Activated T-helper 17 cell treated with anti-CD3 and anti-CD28 coated beads, Interleukin-2, amount 50 U/mL, for 72 hours (primary cell): ENCODE measurements at regions not wholly inside any gene's neighbourhood (a gene's known extent, or its start where the extent isn't known, plus 50 kb on each side); places are given as distances from the start of the nearest gene placed in this dataset.
"Not testable (repeated sequence)": the region's sequence is repeated elsewhere in the genome, so short reads cannot be mapped to it uniquely, and the experiment has no call there.

Source experiments
- ATAC-seq: fragments of 150-1000 bp; cut with Tn5 transposase; replicated peaks from 2 replicates; pipeline ENCODE4 v1.10.0; 2021; ENCODE audit warnings: mild to moderate bottlenecking, moderate library complexity
- H3K27ac Mint-ChIP-seq: one replicate; pipeline ENCODE4 v1.8.0; 2022; ENCODE audit warnings: mixed read lengths
- H3K27me3 Mint-ChIP-seq: one replicate; pipeline ENCODE4 v1.8.0; 2022; ENCODE audit warnings: mixed read lengths
- H3K36me3 Mint-ChIP-seq: one replicate; pipeline ENCODE4 v1.8.0; 2022; ENCODE audit warnings: low read depth, mild to moderate bottlenecking, mixed read lengths
- H3K4me1 Mint-ChIP-seq: one replicate; pipeline ENCODE4 v1.8.0; 2022; ENCODE audit warnings: mixed read lengths
- H3K4me3 Mint-ChIP-seq: one replicate; pipeline ENCODE4 v1.8.0; 2022; ENCODE audit warnings: mild to moderate bottlenecking, mixed read lengths
- H3K9me3 Mint-ChIP-seq: one replicate; pipeline ENCODE4 v1.8.0; 2022; ENCODE audit warnings: mixed read lengths

GRCh38 chr1:83086346-83086745, 912.6 kb downstream of the TTLL7 start:
- Mint-ChIP-seq H3K27me3 (no peaks in the 10 kb centered on the region), H3K9me3 (no peaks in the 10 kb centered on the region), H3K27ac (no peak overlapping the region), H3K4me1 (no peaks in the 10 kb centered on the region), H3K4me3 (no peak overlapping the region), H3K36me3 (no peaks in the 10 kb centered on the region)
- no peak for ATAC-seq

- no peaks in the 10 kb centered on the region for H3K27me3 Mint-ChIP-seq
- no peaks in the 10 kb centered on the region for H3K4me1 Mint-ChIP-seq
- H3K9me3 Mint-ChIP-seq, result no peaks in the 10 kb centered on the region
- H3K27ac Mint-ChIP-seq, result no peak overlapping the region
- H3K4me3 Mint-ChIP-seq, result no peak overlapping the region
- no peaks in the 10 kb centered on the region for H3K36me3 Mint-ChIP-seq
- ATAC-seq, result no peak
These were observed 915.2 kb downstream of the TTLL7 start for GRCh38 chr1:83083589-83084224.

- Mint-ChIP-seq H3K4me3 (no peak overlapping the region), H3K9me3 (peaks cover 3% of the 10 kb centered on the region), H3K4me1 (no peaks in the 10 kb centered on the region), H3K36me3 (no peaks in the 10 kb centered on the region), H3K27ac (no peak overlapping the region), H3K27me3 (no peaks in the 10 kb centered on the region)
- ATAC-seq, result no peak
These were observed 921.5 kb downstream of the TTLL7 start for GRCh38 chr1:83077411-83077810.

- Mint-ChIP-seq H3K4me3 (no peak overlapping the region), H3K4me1 (no peaks in the 10 kb centered on the region), H3K27ac (no peak overlapping the region), H3K9me3 (peaks cover 3% of the 10 kb centered on the region), H3K36me3 (no peaks in the 10 kb centered on the region), H3K27me3 (no peaks in the 10 kb centered on the region)
- ATAC-seq, result no peak
These were observed 923.8 kb downstream of the TTLL7 start for GRCh38 chr1:83075107-83075506.

GRCh38 chr1:83067954-83068353, 931.0 kb downstream of the TTLL7 start:
- no peak for ATAC-seq
- Mint-ChIP-seq H3K36me3 (no peaks in the 10 kb centered on the region), H3K27me3 (no peaks in the 10 kb centered on the region), H3K4me3 (no peak overlapping the region), H3K27ac (no peak overlapping the region), H3K9me3 (no peaks in the 10 kb centered on the region), H3K4me1 (peaks cover 11% of the 10 kb centered on the region)

- peaks cover 11% of the 10 kb centered on the region for H3K4me1 Mint-ChIP-seq
- H3K4me3 Mint-ChIP-seq, result no peak overlapping the region
- H3K27ac Mint-ChIP-seq, result no peak overlapping the region
- no peak for ATAC-seq
- no peaks in the 10 kb centered on the region for H3K27me3 Mint-ChIP-seq
- no peaks in the 10 kb centered on the region for H3K36me3 Mint-ChIP-seq
- H3K9me3 Mint-ChIP-seq, result no peaks in the 10 kb centered on the region
These were observed 932.8 kb downstream of the TTLL7 start for GRCh38 chr1:83065952-83066727.

- H3K4me1 Mint-ChIP-seq, result peaks cover 11% of the 10 kb centered on the region
- H3K27ac Mint-ChIP-seq, result peak overlapping the region; percentile 13
- H3K9me3 Mint-ChIP-seq, result no peaks in the 10 kb centered on the region
- no peaks in the 10 kb centered on the region for H3K36me3 Mint-ChIP-seq
- ATAC-seq, result no peak
- H3K27me3 Mint-ChIP-seq, result no peaks in the 10 kb centered on the region
- peak overlapping the region; percentile 40 for H3K4me3 Mint-ChIP-seq
These were observed 934.2 kb downstream of the TTLL7 start for GRCh38 chr1:83064589-83065242.

- no peak for ATAC-seq
- H3K4me3 Mint-ChIP-seq, result no peak overlapping the region
- peaks cover 11% of the 10 kb centered on the region for H3K4me1 Mint-ChIP-seq
- H3K27me3 Mint-ChIP-seq, result no peaks in the 10 kb centered on the region
- no peak overlapping the region for H3K27ac Mint-ChIP-seq
- H3K36me3 Mint-ChIP-seq, result no peaks in the 10 kb centered on the region
- no peaks in the 10 kb centered on the region for H3K9me3 Mint-ChIP-seq
These were observed 938.1 kb downstream of the TTLL7 start for GRCh38 chr1:83060651-83061390.

GRCh38 chr1:83060221-83060620, 938.7 kb downstream of the TTLL7 start:
- Mint-ChIP-seq H3K4me1 (peaks cover 11% of the 10 kb centered on the region), H3K27ac (no peak overlapping the region), H3K4me3 (no peak overlapping the region), H3K9me3 (no peaks in the 10 kb centered on the region), H3K27me3 (no peaks in the 10 kb centered on the region), H3K36me3 (no peaks in the 10 kb centered on the region)
- ATAC-seq, result no peak

GRCh38 chr1:83058327-83058726, 940.6 kb downstream of the TTLL7 start:
- Mint-ChIP-seq H3K36me3 (no peaks in the 10 kb centered on the region), H3K27me3 (no peaks in the 10 kb centered on the region), H3K4me1 (no peaks in the 10 kb centered on the region), H3K9me3 (no peaks in the 10 kb centered on the region), H3K27ac (no peak overlapping the region), H3K4me3 (no peak overlapping the region)
- no peak for ATAC-seq

GRCh38 chr1:83055391-83056170, 943.4 kb downstream of the TTLL7 start:
- H3K27ac Mint-ChIP-seq, result no peak overlapping the region
- H3K27me3 Mint-ChIP-seq, result no peaks in the 10 kb centered on the region
- no peak for ATAC-seq
- no peak overlapping the region for H3K4me3 Mint-ChIP-seq
- H3K36me3 Mint-ChIP-seq, result no peaks in the 10 kb centered on the region
- H3K4me1 Mint-ChIP-seq, result no peaks in the 10 kb centered on the region
- peaks cover 8% of the 10 kb centered on the region for H3K9me3 Mint-ChIP-seq

GRCh38 chr1:83053446-83053845, 945.5 kb downstream of the TTLL7 start:
- Mint-ChIP-seq H3K9me3 (peaks cover 8% of the 10 kb centered on the region), H3K27ac (no peak overlapping the region), H3K4me3 (no peak overlapping the region), H3K36me3 (no peaks in the 10 kb centered on the region), H3K4me1 (no peaks in the 10 kb centered on the region), H3K27me3 (no peaks in the 10 kb centered on the region)
- no peak for ATAC-seq

GRCh38 chr1:83052865-83053264, 946.1 kb downstream of the TTLL7 start:
- ATAC-seq, result no peak

GRCh38 chr1:83051053-83051452, 947.9 kb downstream of the TTLL7 start:
- H3K36me3 Mint-ChIP-seq, H3K27ac Mint-ChIP-seq, H3K4me3 Mint-ChIP-seq, H3K27me3 Mint-ChIP-seq, H3K4me1 Mint-ChIP-seq, ATAC-seq: not testable (repeated sequence)
- H3K9me3 Mint-ChIP-seq, result peaks cover 14% of the 10 kb centered on the region

More at GRCh38 chr1:83052865-83053264, 946.1 kb downstream of the TTLL7 start:
- Mint-ChIP-seq H3K27ac (no peak overlapping the region), H3K4me3 (no peak overlapping the region), H3K27me3 (no peaks in the 10 kb centered on the region), H3K4me1 (no peaks in the 10 kb centered on the region), H3K9me3 (peaks cover 8% of the 10 kb centered on the region), H3K36me3 (no peaks in the 10 kb centered on the region)
